A549 (cell line): ENCODE measurements at regions not wholly inside any gene's neighbourhood (a gene's known extent, or its start where the extent isn't known, plus 50 kb on each side); places are given as distances from the start of the nearest gene placed in this dataset.

Source experiments
- ATAC-seq, 2 experiments: fragments of 200-7000 bp in 1 of 2; fragments of >200 bp in 1 of 2; cut with Nextera tagmentation in 1 of 2; cut with Tn5 transposase in 1 of 2; 3 replicates each; pipeline versions ENCODE4 v1.8.0 to v1.9.1; 2018 to 2020; ENCODE audit warnings: mild to moderate bottlenecking in 1 of 2, moderate library complexity in 1 of 2
- CTCF ChIA-PET: fragments of 300-600 bp; sonication (Branson Sonifier 250); formaldehyde crosslinking; extraction: SDS; loops from one replicate; lab custom pipeline; 2021; ENCODE audit warnings: antibody characterized with exemption, inconsistent platforms; lab: Yijun Ruan, JAX
- POLR2A ChIA-PET: fragments of 350-600 bp; formaldehyde crosslinking; extraction: SDS; loops from one replicate; lab custom pipeline; 2021; ENCODE audit warnings: antibody characterized with exemption, inconsistent platforms; lab: Yijun Ruan, JAX
- DNase-seq, 2 experiments: peaks; one replicate each; pipeline versions ENCODE4 v3.0.0 to v3.0.0-alpha.2; 2011 to 2016; ENCODE audit warnings: low read depth in 1 of 2, low spot score in 1 of 2
- FAIRE-seq: peaks from 2 replicates; lab custom pipeline; 2011; peaks lifted over from hg19 to GRCh38; lab: Jason Lieb, UNC
- H3K27ac ChIP-seq, 2 experiments: fragments of >200 bp; sonication (Bioruptor Twin); formaldehyde crosslinking; 3 replicates each; pipeline ENCODE4 v1.5.1; 2016 to 2017
- H3K4me1 ChIP-seq: fragments of >200 bp; sonication (Bioruptor Twin); formaldehyde crosslinking; 3 replicates; pipeline ENCODE4 v1.6.1; 2016
- H3K4me2 ChIP-seq: fragments of >200 bp; sonication (Bioruptor Twin); formaldehyde crosslinking; 3 replicates; pipeline ENCODE4 v1.6.1; 2016
- H3K4me3 ChIP-seq: fragments of >200 bp; sonication (Bioruptor Twin); formaldehyde crosslinking; 3 replicates; pipeline ENCODE4 v1.5.1; 2016
- H3K9me3 ChIP-seq: fragments of >200 bp; sonication (Bioruptor Twin); formaldehyde crosslinking; 3 replicates; pipeline ENCODE4 v1.6.1; 2016
- ATOH8 ChIP-seq: fragments of 250-450 bp; sonication (Bioruptor Pico); IDR thresholded peaks from 2 replicates; pipeline ENCODE4 v1.5.0; 2020; ENCODE audit warnings: low read depth, mild to moderate bottlenecking, moderate library complexity
- BCL3 ChIP-seq: fragments of >200 bp; sonication (Bioruptor Twin); formaldehyde crosslinking; IDR thresholded peaks from 3 replicates; pipeline ENCODE4 v1.6.1; 2016
- CBX2 ChIP-seq: fragments of 200-600 bp; sonication (generic); IDR thresholded peaks from 2 replicates; pipeline ENCODE4 v1.6.1; 2016; ENCODE audit warnings: low read depth, mild to moderate bottlenecking, borderline replicate concordance
- CEBPB ChIP-seq, 2 experiments: fragments of >200 bp in 1 of 2; sonication (Bioruptor Twin) in 1 of 2; formaldehyde crosslinking in 1 of 2; IDR thresholded peaks; 2 replicates each; pipeline ENCODE4 v1.6.1; 2012 to 2016
- EHF ChIP-seq: fragments of 250-450 bp; sonication (Bioruptor Pico); IDR thresholded peaks from 2 replicates; pipeline ENCODE4 v1.5.0; 2020; ENCODE audit warnings: mild to moderate bottlenecking
- ELK1 ChIP-seq: fragments of 150-350 bp; IDR thresholded peaks from 2 replicates; pipeline ENCODE4 v1.6.1; 2014; ENCODE audit warnings: low read depth, mild to moderate bottlenecking, low read length
- EP300 ChIP-seq, 2 experiments: fragments of >200 bp; sonication (Bioruptor Twin); formaldehyde crosslinking; IDR thresholded peaks; 2 replicates in 1 of 2; 3 replicates in 1 of 2; pipeline ENCODE4 v1.6.1; 2016 to 2017
- ESRRA ChIP-seq: fragments of 150-350 bp; IDR thresholded peaks from 2 replicates; pipeline ENCODE4 v1.6.1; 2014; ENCODE audit warnings: mild to moderate bottlenecking, low read length, borderline replicate concordance
- FOSB ChIP-seq: fragments of 250-450 bp; sonication (Bioruptor Pico); IDR thresholded peaks from 2 replicates; pipeline ENCODE4 v1.5.0; 2020; ENCODE audit warnings: mild to moderate bottlenecking, moderate library complexity
- FOSL2 ChIP-seq, 2 experiments: fragments of 450-650 bp in 1 of 2; fragments of >200 bp in 1 of 2; sonication (Bioruptor Twin) in 1 of 2; formaldehyde crosslinking; IDR thresholded peaks; 2 replicates each; pipeline versions ENCODE4 v1.5.0 to v1.6.1; 2016 to 2020; ENCODE audit warnings: mild to moderate bottlenecking in 1 of 2, moderate library complexity in 1 of 2
- FOXS1 ChIP-seq: fragments of 250-450 bp; sonication (Bioruptor Pico); IDR thresholded peaks from 2 replicates; pipeline ENCODE4 v1.5.0; 2020; ENCODE audit warnings: mild to moderate bottlenecking, moderate library complexity
- GATA3 ChIP-seq: IDR thresholded peaks from 2 replicates; pipeline ENCODE4 v1.6.1; 2012; ENCODE audit warnings: borderline replicate concordance
- HDAC2 ChIP-seq: fragments of 200-600 bp; sonication (generic); IDR thresholded peaks from 2 replicates; pipeline ENCODE4 v1.6.1; 2016
- HEYL ChIP-seq: fragments of 250-450 bp; sonication (Bioruptor Pico); IDR thresholded peaks from 2 replicates; pipeline ENCODE4 v1.8.0; 2021; ENCODE audit warnings: mild to moderate bottlenecking, moderate library complexity
- HOXA7 ChIP-seq: fragments of 250-450 bp; sonication (Bioruptor Pico); IDR thresholded peaks from 2 replicates; pipeline ENCODE4 v1.5.0; 2020; ENCODE audit warnings: mild to moderate bottlenecking, moderate library complexity
- HOXB13 ChIP-seq: fragments of 250-450 bp; sonication (Bioruptor Pico); IDR thresholded peaks from 2 replicates; pipeline ENCODE4 v1.5.0; 2020; ENCODE audit warnings: low read depth, mild to moderate bottlenecking, moderate library complexity
- JUNB ChIP-seq: fragments of >200 bp; sonication (Bioruptor Twin); formaldehyde crosslinking; IDR thresholded peaks from 2 replicates; pipeline ENCODE4 v1.6.1; 2016
- KDM1A ChIP-seq: fragments of 200-600 bp; sonication (generic); IDR thresholded peaks from 2 replicates; pipeline ENCODE4 v1.6.1; 2016; ENCODE audit warnings: low read depth, mild to moderate bottlenecking
- KDM5A ChIP-seq: fragments of 200-600 bp; sonication (generic); IDR thresholded peaks from 2 replicates; pipeline ENCODE4 v1.6.1; 2016; ENCODE audit warnings: antibody characterized with exemption, mild to moderate bottlenecking
- MAX ChIP-seq: IDR thresholded peaks from 2 replicates; pipeline ENCODE4 v1.6.1; 2012
- MAZ ChIP-seq: fragments of 150-350 bp; IDR thresholded peaks from 2 replicates; pipeline ENCODE4 v1.6.1; 2014; ENCODE audit warnings: antibody characterized with exemption, low read depth, low read length, borderline replicate concordance
- NFE2L2 ChIP-seq: fragments of 150-350 bp; conservative IDR thresholded peaks from 2 replicates; pipeline ENCODE4 v1.6.1; 2014; ENCODE audit warnings: low read length
- NR3C1 ChIP-seq: fragments of >200 bp; sonication (Bioruptor Twin); formaldehyde crosslinking; IDR thresholded peaks from 3 replicates; pipeline ENCODE4 v1.6.1; 2017
- PHF8 ChIP-seq: fragments of 200-600 bp; sonication (generic); IDR thresholded peaks from 2 replicates; pipeline ENCODE4 v1.6.1; 2016; ENCODE audit warnings: low read depth, mild to moderate bottlenecking, antibody characterized with exemption, moderate library complexity, borderline replicate concordance
- POLR2A ChIP-seq: IDR thresholded peaks from 2 replicates; pipeline ENCODE4 v1.6.1; 2012; ENCODE audit warnings: mild to moderate bottlenecking, low read length
- RCOR1 ChIP-seq: fragments of 150-350 bp; IDR thresholded peaks from 2 replicates; pipeline ENCODE4 v1.6.1; 2014; ENCODE audit warnings: antibody characterized with exemption, low read length, low read depth
- RFX5 ChIP-seq: fragments of 450-650 bp; IDR thresholded peaks from 2 replicates; pipeline ENCODE4 v1.7.1; 2014; ENCODE audit warnings: antibody characterized with exemption, mild to moderate bottlenecking, moderate library complexity
- SMC3 ChIP-seq: fragments of >200 bp; sonication (Bioruptor Twin); formaldehyde crosslinking; IDR thresholded peaks from 3 replicates; pipeline ENCODE4 v1.6.1; 2018; ENCODE audit warnings: inconsistent platforms
- SREBF2 ChIP-seq: fragments of 450-650 bp; IDR thresholded peaks from 2 replicates; pipeline ENCODE4 v1.6.1; 2014; ENCODE audit warnings: mild to moderate bottlenecking, moderate library complexity
- TP53 ChIP-seq: fragments of 250-450 bp; sonication (Bioruptor Pico); IDR thresholded peaks from 2 replicates; pipeline ENCODE4 v1.5.0; 2021; ENCODE audit warnings: mild to moderate bottlenecking, moderate library complexity
- ZC3H11A ChIP-seq: fragments of 450-650 bp; IDR thresholded peaks from 2 replicates; pipeline ENCODE4 v1.6.1; 2014; ENCODE audit warnings: antibody characterized with exemption, mild to moderate bottlenecking
- ZFP36 ChIP-seq: fragments of 450-650 bp; IDR thresholded peaks from 2 replicates; pipeline ENCODE4 v1.6.1; 2014; ENCODE audit warnings: borderline replicate concordance; ENCODE audit not compliant: partially characterized antibody
- ZSCAN20 ChIP-seq: fragments of 250-450 bp; sonication (Bioruptor Pico); IDR thresholded peaks from 2 replicates; pipeline ENCODE4 v1.8.0; 2022; ENCODE audit warnings: mild to moderate bottlenecking, moderate library complexity
- WGBS: methylation state at CpG from one replicate; pipeline ENCODE4 v1.1.6; 2017; ENCODE audit errors: missing lambda C conversion rate; 5-methylcytosine and 5-hydroxymethylcytosine counted together

- DNase-seq = no peak
- H3K9me3 ChIP-seq = 0 out of 3 replicates have a peak, but pooled peaks cover 3% of the 10 kb centered on the region
- H3K4me2 ChIP-seq = no peak overlapping the region
- H3K4me3 ChIP-seq = no peak overlapping the region
- FAIRE-seq = no peak
- WGBS = 89% methylated on average over 3 of the region's 3 CpGs
- no peaks in the 10 kb centered on the region for H3K4me1 ChIP-seq
- no peak for ATAC-seq
- H3K27ac ChIP-seq = no peak overlapping the region
- TF ChIP-seq PHF8 = no peak
- no peak for TF ChIP-seq EHF (CRISPR knock-in tag)
- TF ChIP-seq FOSB (CRISPR knock-in tag) = no peak
- no peak for TF ChIP-seq KDM1A
- no peak for TF ChIP-seq RCOR1
- TF ChIP-seq TP53 (CRISPR knock-in tag) = no peak
- no peak for TF ChIP-seq ZC3H11A
- TF ChIP-seq RFX5 = no peak
- TF ChIP-seq KDM5A = no peak
- TF ChIP-seq MAX = no peak
- TF ChIP-seq POLR2A = no peak
- TF ChIP-seq SREBF2 = no peak
- TF ChIP-seq CBX2 = no peak
- no peak for TF ChIP-seq EP300 (IDR thresholded peaks at IDR 0.05)
- no peak for TF ChIP-seq SMC3
- TF ChIP-seq BCL3 = no peak
- TF ChIP-seq ELK1 = no peak
- TF ChIP-seq, all 56 proteins: peak for 0
- ChIA-PET POLR2A (no interaction called here), CTCF (interaction anchor here (1.2 to 2.2 kb wide), 3 partner anchors 12 to 19 kb away, joined by 4 to 7 read pairs (median 6); no protein-coding TSS in a partner anchor)
Observed at GRCh38 chr2:60693551-60693950, 62.5 kb upstream of the PAPOLG start.

- TF ChIP-seq ZC3H11A (no peak), POLR2A (no peak), ZFP36 (no peak), BCL3 (no peak), FOSL2 (IDR thresholded peaks at IDR 0.05) (no peak), FOSL2 (CRISPR knock-in tag; IDR thresholded peaks at IDR 0.05) (no peak), HOXA7 (CRISPR knock-in tag) (no peak), SMC3 (no peak), RFX5 (no peak), HEYL (CRISPR knock-in tag) (no peak), HDAC2 (no peak)
- Histone ChIP-seq H3K9me3 (0 out of 3 replicates have a peak, but pooled peaks cover 3% of the 10 kb centered on the region), H3K4me3 (no peak overlapping the region), H3K4me1 (no peaks in the 10 kb centered on the region), H3K4me2 (no peak overlapping the region), H3K27ac (no peak overlapping the region)
- WGBS = 55% methylated on average over 4 of the region's 4 CpGs
- peak; percentile 65 for FAIRE-seq
- ChIA-PET CTCF (interaction anchor here (1.6 to 3.7 kb wide), 3 partner anchors 11 to 22 kb away, joined by 4 to 30 read pairs (median 18); no protein-coding TSS in a partner anchor), POLR2A (no interaction called here)
- no peak for ATAC-seq
- no peak for DNase-seq
Observed at GRCh38 chr2:60695793-60696192, 60.3 kb upstream of the PAPOLG start.

- ChIA-PET POLR2A (no interaction called here), CTCF (interaction anchor here (1.2 to 3.7 kb wide), 3 partner anchors 7 to 299 kb away, joined by 4 to 30 read pairs (median 5); no protein-coding TSS in a partner anchor)
- no peaks in the 10 kb centered on the region for H3K9me3 ChIP-seq
- no peak overlapping the region for H3K4me3 ChIP-seq
- H3K27ac ChIP-seq = no peak overlapping the region
- DNase-seq = no peak
- FAIRE-seq = no peak
- H3K4me1 ChIP-seq = no peaks in the 10 kb centered on the region
- WGBS = 81% methylated on average over 4 of the region's 4 CpGs
- ATAC-seq = no peak
- no peak overlapping the region for H3K4me2 ChIP-seq
- TF ChIP-seq HOXA7 (CRISPR knock-in tag) (no peak), HOXB13 (no peak), FOXS1 (CRISPR knock-in tag) (no peak), NR3C1 (no peak), ESRRA (no peak), ZSCAN20 (CRISPR knock-in tag) (no peak), CEBPB (IDR thresholded peaks at IDR 0.05) (no peak), JUNB (no peak), ZFP36 (no peak), ATOH8 (CRISPR knock-in tag) (no peak), NFE2L2 (no peak), GATA3 (no peak), FOSL2 (IDR thresholded peaks at IDR 0.05) (no peak), FOSL2 (CRISPR knock-in tag; IDR thresholded peaks at IDR 0.05) (no peak), RCOR1 (no peak), MAZ (no peak), HDAC2 (no peak)
Observed at GRCh38 chr2:60699617-60700016, 56.5 kb upstream of the PAPOLG start.
